T47D (cell line): ENCODE measurements at regions not wholly inside any gene's neighbourhood (a gene's known extent, or its start where the extent isn't known, plus 50 kb on each side); places are given as distances from the start of the nearest gene placed in this dataset.
"Not testable (repeated sequence)": the region's sequence is repeated elsewhere in the genome, so short reads cannot be mapped to it uniquely, and the experiment has no call there.

Source experiments
- DNase-seq, 2 experiments: peaks; one replicate each; pipeline versions ENCODE4 v3.0.0 to v3.0.0-alpha.2; 2011 to 2012; ENCODE audit warnings: low read depth in 1 of 2, low spot score in 1 of 2
- JUND ChIP-seq: IDR thresholded peaks from 2 replicates; pipeline ENCODE4 v1.6.1; 2012; ENCODE audit warnings: low read depth
- in situ Hi-C: cut with HindIII; loops from 2 replicates; pipeline ENCODE4 v1.10.0; 2016; ENCODE audit warnings: low sequenced_read_pairs, low pct_unique_long_range_greater_than_20kb

GRCh38 chr2:184416146-184416913 is 182.0 kb upstream of the ZNF804A start:
- DNase-seq: no peak
- in situ Hi-C loops: no loop called here
- TF ChIP-seq JUND: no peak

- in situ Hi-C loops: no loop called here
- TF ChIP-seq JUND: no peak
- DNase-seq: no peak
Observed at GRCh38 chr2:184419744-184420143, 178.6 kb upstream of the ZNF804A start.

- in situ Hi-C loops, DNase-seq: not testable (repeated sequence)
Observed at GRCh38 chr2:184421456-184421855, 176.9 kb upstream of the ZNF804A start.

GRCh38 chr2:184425083-184425482 is 173.2 kb upstream of the ZNF804A start:
- DNase-seq: no peak
- no peak for TF ChIP-seq JUND
- in situ Hi-C loops: no loop called here

- peak in 1 of 2 experiments; percentile 11 for DNase-seq
- TF ChIP-seq JUND: no peak
- in situ Hi-C loops: no loop called here
Observed at GRCh38 chr2:184444217-184444616, 154.1 kb upstream of the ZNF804A start.

- TF ChIP-seq JUND: no peak
- no peak for DNase-seq
- in situ Hi-C loops: no loop called here
Observed at GRCh38 chr2:184444623-184445223, 153.6 kb upstream of the ZNF804A start.

GRCh38 chr2:184449760-184450159 is 148.6 kb upstream of the ZNF804A start:
- in situ Hi-C loops: no loop called here
- no peak for DNase-seq
- TF ChIP-seq JUND: no peak

- DNase-seq: no peak
- TF ChIP-seq JUND: no peak
- in situ Hi-C loops: no loop called here
Observed at GRCh38 chr2:184452907-184453306, 145.4 kb upstream of the ZNF804A start.

- in situ Hi-C loops: no loop called here
- no peak for TF ChIP-seq JUND
- DNase-seq: no peak
Observed at GRCh38 chr2:184455624-184456023, 142.7 kb upstream of the ZNF804A start.

- in situ Hi-C loops, DNase-seq: not testable (repeated sequence)
Observed at GRCh38 chr2:184456693-184457092, 141.6 kb upstream of the ZNF804A start.

- no peak for TF ChIP-seq JUND
- DNase-seq: peak in 1 of 2 experiments; percentile 4
- in situ Hi-C loops: no loop called here
Observed at GRCh38 chr2:184463102-184463865, 135.0 kb upstream of the ZNF804A start.

- DNase-seq: no peak
- TF ChIP-seq JUND: no peak
- in situ Hi-C loops: no loop called here
Observed at GRCh38 chr2:184463866-184464248, 134.5 kb upstream of the ZNF804A start.

- DNase-seq: no peak
- no peak for TF ChIP-seq JUND
- in situ Hi-C loops: no loop called here
Observed at GRCh38 chr2:184468826-184469225, 129.5 kb upstream of the ZNF804A start.
